H1 (cell line): ENCODE measurements at regions not wholly inside any gene's neighbourhood (a gene's known extent, or its start where the extent isn't known, plus 50 kb on each side); places are given as distances from the start of the nearest gene placed in this dataset.

ENCODE experiments used
- BCL11A ChIP-seq, 2 experiments: IDR thresholded peaks; one replicate each; pipeline ENCODE4 v1.6.1; 2011; ENCODE audit warnings: low read depth in 2 of 2, low read length in 2 of 2, mild to moderate bottlenecking in 2 of 2
- CTCF ChIP-seq, 3 experiments: IDR thresholded peaks; 1 replicate in 2 of 3; 2 replicates in 1 of 3; pipeline versions ENCODE4 v1.5.1 to v1.6.1; 2011; ENCODE audit warnings: low read length in 3 of 3, mild to moderate bottlenecking in 3 of 3, inconsistent platforms in 2 of 3, low read depth in 1 of 3, moderate library complexity in 1 of 3; ENCODE audit not compliant: insufficient read depth in 1 of 3; ENCODE audit errors: control extremely low read depth in 1 of 3
- POLR2A ChIP-seq, 2 experiments: IDR thresholded peaks; 1 replicate in 1 of 2; 2 replicates in 1 of 2; pipeline ENCODE4 v1.6.1; 2011; ENCODE audit warnings: low read depth in 2 of 2, low read length in 2 of 2, mild to moderate bottlenecking in 2 of 2; ENCODE audit errors: control extremely low read depth in 1 of 2
- SP4 ChIP-seq: IDR thresholded peaks from 2 replicates; pipeline ENCODE4 v1.6.1; 2012; ENCODE audit warnings: low read length, inconsistent platforms
- TAF1 ChIP-seq: IDR thresholded peaks from 2 replicates; pipeline ENCODE4 v1.6.1; 2011; ENCODE audit warnings: mild to moderate bottlenecking, low read depth, low read length
- TF ChIP-seq, protein P1 (sequence below): IDR thresholded peaks from 2 replicates; pipeline ENCODE4 v1.6.1; 2011; ENCODE audit warnings: low read length, improper control_type of control experiment

DNA sequence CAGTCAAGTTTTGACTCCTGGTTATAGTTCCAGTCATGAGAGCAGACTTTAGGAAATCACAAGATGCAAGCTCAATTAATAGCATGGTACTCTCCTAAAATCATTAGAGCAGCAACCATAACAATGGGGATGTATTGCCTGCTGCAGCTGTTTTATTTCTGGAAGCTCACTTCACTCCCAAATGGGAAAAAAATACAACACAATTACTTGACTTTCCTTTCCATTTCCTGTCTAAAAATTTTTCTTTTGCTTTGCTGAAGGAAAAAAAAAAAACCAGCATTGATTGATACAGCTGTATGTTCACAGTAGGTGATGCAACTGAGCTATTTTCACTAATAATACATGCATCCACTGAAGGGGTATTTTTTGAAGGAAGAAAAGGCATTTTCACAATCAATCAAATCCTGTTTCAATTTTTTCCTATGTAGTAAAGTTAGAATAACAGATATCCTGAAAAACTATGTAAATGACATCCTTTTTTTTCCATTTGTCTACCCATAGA lies 143.9 kb upstream of the NOVA1 start:
- no peak for TF ChIP-seq POLR2A (IDR thresholded peaks at IDR 0.05; ENCODE audit: control extremely low read depth in 1 of 2, low read depth in 2 of 2, low read length in 2 of 2)
- TF ChIP-seq, protein P1, sequence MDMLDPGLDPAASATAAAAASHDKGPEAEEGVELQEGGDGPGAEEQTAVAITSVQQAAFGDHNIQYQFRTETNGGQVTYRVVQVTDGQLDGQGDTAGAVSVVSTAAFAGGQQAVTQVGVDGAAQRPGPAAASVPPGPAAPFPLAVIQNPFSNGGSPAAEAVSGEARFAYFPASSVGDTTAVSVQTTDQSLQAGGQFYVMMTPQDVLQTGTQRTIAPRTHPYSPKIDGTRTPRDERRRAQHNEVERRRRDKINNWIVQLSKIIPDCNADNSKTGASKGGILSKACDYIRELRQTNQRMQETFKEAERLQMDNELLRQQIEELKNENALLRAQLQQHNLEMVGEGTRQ = no peak
- TF ChIP-seq CTCF (IDR thresholded peaks at IDR 0.05; ENCODE audit: control extremely low read depth in 1 of 3, insufficient read depth in 1 of 3, low read depth in 1 of 3, low read length in 3 of 3) = no peak
- no peak for TF ChIP-seq BCL11A (IDR thresholded peaks at IDR 0.05; ENCODE audit: low read depth in 2 of 2, low read length in 2 of 2)
- no peak for TF ChIP-seq TAF1
- no peak for TF ChIP-seq SP4
